Jurkat, Clone E6-1 (cell line): ENCODE measurements at regions not wholly inside any gene's neighbourhood (a gene's known extent, or its start where the extent isn't known, plus 50 kb on each side); places are given as distances from the start of the nearest gene placed in this dataset.

Experiments
- DNase-seq: peaks from one replicate; pipeline ENCODE4 v3.0.0-alpha.2; 2011; ENCODE audit warnings: low read depth, low spot score
- H3K4me3 ChIP-seq: 2 replicates; pipeline ENCODE4 v1.5.1; 2011; ENCODE audit warnings: mild to moderate bottlenecking, low read length, control low read depth, moderate library complexity

DNA sequence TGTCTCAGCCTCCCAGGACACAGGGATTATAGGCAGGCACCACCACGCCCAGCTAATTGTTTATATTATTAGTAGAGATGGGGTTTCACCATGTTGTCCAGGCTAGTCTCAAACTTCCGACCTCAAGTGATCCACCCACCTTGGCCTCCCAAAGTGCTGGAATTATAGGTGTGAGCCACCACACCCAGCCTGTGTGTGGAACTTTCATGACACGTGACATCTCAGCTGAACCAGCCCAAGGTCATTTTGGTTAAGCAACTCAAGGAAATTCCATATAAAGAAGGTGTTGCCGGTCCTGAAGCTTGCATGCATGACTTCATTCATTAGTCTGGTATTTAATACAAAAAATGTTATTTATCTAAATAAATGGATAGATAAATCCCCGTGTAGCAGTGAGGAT is 145.5 kb downstream of the AXIN2 start:
- DNase-seq = no peak
- no peak overlapping the region for H3K4me3 ChIP-seq

DNA sequence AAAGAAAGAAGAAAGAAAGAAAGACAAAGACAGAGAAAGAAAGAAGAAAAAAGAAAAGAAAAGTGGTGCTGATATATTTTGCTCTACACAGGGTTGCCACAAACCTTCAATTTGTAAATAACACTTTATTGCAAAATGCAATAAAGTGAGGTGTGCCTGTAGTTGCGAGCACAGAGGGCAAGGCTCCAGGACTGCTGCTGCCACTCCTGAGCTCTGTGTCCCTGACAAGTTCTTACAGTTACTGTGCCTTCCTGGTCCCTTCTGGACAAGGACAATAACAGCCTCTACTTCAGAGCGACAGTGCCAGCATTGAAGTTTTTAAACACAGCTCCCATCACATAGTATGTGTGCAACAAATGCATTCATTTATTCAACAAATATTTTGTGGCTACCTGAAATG is 148.1 kb downstream of the AXIN2 start:
- no peak for DNase-seq
- H3K4me3 ChIP-seq = no peak overlapping the region

DNA sequence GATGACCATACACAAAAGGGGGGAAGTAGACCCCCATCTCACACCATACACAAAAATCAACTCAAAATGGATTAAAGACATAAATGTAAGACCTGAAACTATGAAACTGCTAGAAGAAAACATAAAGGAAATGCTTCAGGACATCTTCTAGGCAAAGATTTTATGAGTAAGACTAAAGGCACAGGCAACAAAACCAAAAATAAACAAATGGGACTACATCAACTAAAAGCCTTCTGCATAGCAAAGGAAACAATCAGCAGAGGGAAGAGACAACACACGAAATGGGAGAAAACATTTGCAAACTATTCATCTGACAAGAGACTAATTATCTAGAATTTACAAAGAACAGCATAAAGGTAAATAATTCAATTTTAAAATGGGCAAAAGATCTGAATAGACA is 152.1 kb downstream of the AXIN2 start:
- no peak for DNase-seq

DNA sequence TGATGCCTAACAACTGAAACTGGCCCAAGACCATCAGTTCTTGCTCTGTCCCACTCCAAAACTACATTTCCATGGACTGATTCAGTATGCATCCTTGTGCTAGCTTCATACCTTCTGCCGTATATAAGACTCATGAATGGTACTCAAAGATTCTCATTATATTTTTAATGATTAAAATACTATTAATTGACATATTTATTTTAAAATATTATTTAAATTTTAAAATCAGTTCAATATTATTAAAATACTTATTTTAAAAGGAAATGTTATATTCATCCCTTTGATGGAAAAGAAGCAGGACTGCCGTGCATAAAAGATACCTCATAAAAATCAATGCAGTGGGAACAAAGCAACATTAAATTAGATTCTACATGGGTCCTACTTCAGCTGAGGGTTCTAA is 153.4 kb downstream of the AXIN2 start:
- no peak for DNase-seq
- H3K4me3 ChIP-seq = no peak overlapping the region

More for the DNA sequence above, 152.1 kb downstream of the AXIN2 start:
- H3K4me3 ChIP-seq = no peak overlapping the region

DNA sequence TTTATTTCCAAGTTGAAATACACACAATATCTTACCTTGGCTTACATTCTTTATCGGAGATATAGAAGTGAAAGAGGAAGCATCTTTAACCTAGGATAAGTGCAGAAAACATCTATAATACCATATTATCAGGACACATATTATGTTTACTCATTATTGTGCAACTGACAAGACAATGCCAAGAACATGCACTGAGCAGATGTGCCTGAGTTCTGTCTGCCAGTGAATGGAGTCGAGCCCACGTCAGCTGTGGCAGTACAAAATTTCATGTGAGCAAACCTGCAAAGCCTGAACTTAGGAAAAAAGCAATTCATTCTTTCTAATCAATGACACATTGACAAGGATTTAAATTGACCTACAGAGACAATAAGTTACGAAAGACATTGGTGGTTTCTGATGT is 154.4 kb downstream of the AXIN2 start:
- no peak for DNase-seq
- no peak overlapping the region for H3K4me3 ChIP-seq

DNA sequence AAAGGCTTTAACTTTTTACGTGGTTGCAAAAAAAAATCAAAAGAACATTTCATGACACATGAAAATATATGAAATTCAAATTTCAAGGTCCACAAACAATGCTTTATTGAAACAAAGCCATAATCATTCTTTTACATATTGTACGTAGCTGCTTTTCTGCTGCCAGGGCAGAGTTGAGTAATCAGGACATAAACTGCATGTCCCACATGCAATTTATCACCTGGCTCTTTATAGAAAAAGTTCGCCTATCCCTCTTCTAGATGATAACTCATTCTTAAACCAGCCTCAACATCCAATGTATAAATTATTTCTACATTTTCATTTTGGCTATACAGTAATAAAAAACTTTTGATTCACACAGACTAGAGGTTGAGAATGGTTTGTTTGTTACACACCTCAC is 154.9 kb downstream of the AXIN2 start:
- no peak for DNase-seq
- H3K4me3 ChIP-seq = no peak overlapping the region

DNA sequence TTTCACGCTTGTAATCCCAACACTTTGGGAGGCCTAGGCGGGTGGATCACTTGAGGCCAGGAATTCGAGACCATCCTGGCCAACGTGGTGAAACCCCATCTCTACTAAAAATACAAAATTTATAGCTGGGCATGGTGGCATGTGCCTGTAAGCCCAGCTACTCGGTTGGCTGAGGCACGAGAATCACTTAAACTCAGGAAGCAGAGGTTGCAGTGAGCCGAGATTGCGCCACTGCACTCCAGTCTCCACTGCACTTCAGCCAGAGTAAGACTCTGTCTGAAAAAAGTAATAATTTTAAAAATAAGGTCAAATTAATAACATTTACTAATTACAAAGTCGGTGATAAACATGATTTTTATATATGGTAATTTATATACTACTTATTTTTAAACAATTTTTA is 155.9 kb downstream of the AXIN2 start:
- H3K4me3 ChIP-seq = no peak overlapping the region
- DNase-seq = no peak

DNA sequence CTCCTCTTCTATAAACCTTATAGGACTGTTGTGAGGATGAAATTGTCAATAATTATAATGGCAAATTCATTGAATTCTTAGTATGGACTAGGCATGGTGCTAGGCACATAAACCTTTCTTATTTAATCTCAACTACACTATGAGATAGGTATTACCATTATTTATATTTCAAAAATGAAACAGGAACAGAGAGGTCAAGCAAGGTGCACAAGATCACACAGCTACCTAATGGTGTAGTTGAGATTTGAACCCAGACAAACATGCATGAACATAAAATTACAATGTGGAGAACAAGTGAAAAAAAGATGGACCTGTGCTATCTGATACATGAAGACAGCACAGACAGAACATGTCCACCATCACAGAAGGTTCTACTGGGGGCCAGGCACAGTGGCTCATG is 156.7 kb downstream of the AXIN2 start:
- H3K4me3 ChIP-seq = no peak overlapping the region
- DNase-seq = no peak

DNA sequence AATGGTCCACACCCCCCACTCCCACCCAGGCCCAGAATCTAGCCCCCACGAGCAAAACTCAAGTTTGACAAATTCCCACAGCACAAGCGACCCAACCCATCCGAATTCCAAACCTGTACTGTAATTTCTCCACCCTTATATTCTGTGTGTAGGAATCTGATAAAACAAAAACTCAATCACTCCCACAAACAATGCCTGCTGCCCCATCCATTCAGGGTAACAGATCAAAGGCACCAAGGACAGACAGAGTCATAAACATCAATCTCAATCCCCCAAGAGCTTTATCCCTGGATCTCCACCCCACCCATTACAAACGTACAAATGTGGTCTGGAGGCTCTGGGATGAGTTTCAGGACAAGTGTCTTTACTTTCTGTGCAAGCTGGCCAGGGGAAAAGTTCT is 157.8 kb downstream of the AXIN2 start:
- no peak for DNase-seq
- H3K4me3 ChIP-seq = no peak overlapping the region

DNA sequence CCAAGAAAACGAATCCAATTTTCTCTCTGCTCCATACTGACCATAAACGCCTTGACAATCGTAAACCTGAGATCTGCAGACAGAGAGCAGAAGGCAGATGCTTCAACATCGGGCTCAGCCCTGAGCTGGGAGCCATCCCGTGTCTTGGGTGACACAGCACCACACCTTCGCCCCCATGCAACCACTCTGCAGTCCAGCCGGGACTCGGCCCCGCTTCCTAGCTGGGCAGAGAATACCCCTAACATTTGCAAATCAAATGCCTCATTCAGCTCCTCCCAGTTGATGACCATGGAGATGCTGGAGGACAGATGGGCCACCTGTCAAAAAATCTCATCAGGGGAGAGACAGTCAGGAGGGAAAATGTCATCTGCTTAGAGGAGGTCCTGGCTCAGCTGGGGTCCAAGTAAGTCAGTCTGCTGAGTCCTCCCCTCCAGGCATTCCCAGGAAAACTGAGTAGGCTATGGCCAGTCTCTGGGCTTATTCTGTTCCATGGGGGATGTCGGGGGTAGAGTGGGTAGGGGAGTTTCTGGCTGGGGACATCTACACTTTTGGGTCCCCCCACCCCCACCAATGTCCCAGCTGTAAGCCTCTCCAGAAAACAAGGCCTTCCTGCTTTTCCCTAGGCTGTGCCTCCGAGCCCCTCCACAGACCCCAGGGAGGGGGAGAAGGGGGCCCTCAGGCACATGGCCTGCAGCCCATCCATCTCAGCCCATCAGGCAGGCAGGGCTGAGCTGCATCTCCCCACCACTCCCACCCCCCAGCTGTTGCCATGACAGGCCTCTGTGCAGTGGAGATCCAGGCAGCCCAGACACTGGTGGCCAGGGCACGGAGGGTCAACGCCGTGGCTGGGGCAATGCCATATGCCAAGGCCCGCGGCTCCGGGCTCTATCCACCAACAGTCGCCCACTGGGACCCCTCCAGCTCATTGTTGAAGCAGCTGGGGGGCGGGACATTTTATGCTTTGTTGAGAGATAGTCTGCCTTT is 158.6 kb downstream of the AXIN2 start:
- DNase-seq = no peak

DNA sequence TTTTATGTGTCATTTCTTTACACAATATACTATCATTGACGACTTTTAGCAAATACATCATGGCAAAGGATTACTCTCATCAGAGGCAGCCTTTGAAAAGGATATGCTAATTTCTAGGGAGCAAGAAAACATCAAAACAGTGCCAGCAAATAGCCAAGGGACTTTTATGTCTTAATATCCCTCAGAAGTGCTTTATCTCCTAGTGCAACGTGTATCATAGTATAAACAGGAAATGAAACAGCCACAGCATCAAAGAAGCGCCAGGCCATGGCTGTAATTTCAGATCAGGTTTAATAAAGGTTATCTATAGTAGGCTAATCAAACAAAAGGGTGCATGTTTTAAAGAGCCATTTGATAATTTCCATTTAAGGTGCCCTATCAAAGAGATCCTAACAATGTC is 159.9 kb downstream of the AXIN2 start:
- H3K4me3 ChIP-seq = no peak overlapping the region
- no peak for DNase-seq

More for the DNA sequence above, 158.6 kb downstream of the AXIN2 start:
- no peak overlapping the region for H3K4me3 ChIP-seq

DNA sequence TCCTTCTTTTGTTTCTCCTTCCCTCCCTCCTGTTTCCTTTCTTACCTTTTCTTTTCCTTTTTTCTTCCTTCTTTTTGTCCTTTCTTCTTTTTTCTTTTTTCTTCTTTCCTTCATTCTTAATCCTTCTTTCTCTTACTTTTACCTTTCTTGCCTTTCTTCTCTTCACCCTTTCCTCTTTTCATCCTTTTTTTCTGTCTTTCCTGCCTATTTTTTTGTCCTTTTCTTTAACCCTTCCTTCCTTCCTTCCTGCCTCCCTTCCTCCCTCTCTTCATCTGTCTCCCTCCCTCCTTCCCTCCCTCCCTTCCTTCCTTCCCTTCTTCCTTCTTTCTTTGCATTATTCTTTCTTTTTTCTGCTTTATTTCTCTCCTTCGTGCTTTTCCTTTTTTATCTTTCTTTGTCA is 160.7 kb downstream of the AXIN2 start:
- DNase-seq = no peak
- no peak overlapping the region for H3K4me3 ChIP-seq

DNA sequence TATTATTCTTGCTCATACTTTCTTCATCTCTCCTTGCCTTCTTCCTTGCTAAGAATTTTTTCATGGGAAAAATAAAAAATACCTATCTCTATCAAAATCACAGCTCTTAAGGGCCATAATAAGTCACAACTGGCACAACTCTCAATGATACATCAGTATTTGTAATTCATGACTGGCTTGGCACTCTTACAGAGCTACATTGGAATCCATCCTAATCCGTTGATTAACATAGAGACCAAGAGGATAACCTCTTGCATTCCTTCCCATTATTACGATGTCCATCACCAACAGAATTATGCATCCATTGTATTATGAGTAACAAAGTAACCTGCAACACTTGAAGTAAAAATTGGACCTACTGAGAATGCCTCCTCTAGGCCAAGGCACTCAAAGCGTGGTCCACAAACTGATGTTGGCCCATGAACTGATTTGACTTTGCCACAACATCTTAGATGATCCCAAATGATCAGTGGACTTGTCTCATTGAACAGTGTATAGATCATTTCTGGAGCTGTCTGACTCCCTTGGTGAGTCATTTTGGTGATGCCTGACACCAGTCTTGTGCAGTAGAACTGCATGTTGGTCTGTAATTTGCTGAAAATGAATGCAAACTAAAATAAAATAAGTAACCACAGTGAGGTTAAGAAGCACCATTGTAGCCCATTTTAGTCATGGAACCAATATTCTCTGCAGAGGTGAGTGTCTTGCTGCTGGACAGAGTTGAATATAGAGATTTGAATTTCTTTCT is 163.2 kb downstream of the AXIN2 start:
- no peak for DNase-seq
- H3K4me3 ChIP-seq = no peak overlapping the region

DNA sequence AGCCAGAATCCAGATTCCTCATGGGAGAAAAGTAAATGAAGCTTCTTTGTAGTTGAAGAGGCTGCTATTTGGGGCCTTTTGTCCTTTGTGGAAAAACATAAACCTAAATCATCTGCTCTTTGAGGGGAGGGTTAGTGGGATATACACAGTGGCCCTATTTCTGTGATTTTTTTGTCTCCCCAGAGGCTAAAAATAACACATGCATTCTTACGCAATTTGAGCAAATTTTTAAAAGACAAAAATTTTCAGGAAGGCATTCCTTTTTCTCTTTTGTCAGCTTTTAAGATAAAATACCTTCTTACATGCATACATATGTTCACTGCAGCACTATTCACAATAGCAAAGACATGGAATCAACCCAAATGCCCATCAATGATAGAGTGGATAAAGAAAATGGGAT is 165.5 kb downstream of the AXIN2 start:
- no peak for DNase-seq
- no peak overlapping the region for H3K4me3 ChIP-seq

DNA sequence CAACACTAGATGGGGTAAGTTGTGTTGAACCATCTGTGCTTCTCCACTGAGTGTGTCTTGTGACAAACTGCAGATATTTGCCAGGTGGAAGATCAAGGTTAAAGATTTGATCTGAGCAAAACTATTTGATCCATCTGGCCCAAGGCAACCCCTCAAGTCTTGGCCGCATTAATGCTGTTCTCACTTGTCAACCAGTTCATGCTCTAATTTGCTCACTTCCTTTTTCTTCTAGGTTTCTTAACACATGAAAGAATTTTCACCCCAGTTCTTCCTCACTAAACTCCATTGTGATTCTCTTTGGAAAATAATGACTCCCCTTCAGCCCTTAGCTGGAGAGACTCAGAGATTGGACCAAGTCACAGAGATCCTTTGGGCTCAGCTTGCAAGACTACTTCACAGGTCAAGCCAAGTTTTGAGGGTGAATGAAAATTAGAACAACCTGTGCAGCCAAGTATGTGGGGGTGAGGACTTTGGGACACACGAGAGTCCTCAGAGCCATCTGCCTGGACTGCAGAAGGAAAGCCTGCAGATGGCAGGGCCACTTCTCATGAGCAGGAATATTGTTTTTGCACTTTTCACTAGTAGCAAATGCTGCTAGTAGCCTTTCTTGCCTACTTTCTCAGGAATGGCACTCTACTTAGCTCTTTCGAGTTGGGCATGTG is 166.5 kb downstream of the AXIN2 start:
- H3K4me3 ChIP-seq = no peak overlapping the region
- peak; percentile 32 for DNase-seq

DNA sequence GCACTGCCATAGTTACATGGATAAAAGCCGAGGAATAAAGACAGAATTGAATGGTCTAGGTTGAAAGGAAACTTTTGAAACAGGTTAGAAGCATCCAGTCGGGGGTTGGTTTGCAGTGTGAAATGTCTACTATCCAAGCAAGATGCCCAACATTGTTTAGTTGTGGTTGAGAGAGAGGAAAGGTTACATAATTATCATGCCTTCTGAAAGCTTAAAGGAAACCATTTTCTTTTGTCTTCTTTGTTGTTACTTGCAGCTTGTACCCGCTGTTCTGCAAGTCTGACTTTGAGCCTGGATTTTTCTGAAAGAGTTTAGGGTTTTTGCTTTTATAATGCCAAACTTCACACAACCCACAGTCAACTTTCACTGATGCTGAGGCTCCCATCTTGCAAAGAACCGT is 167.9 kb downstream of the AXIN2 start:
- no peak overlapping the region for H3K4me3 ChIP-seq
- peak; percentile 49 for DNase-seq

DNA sequence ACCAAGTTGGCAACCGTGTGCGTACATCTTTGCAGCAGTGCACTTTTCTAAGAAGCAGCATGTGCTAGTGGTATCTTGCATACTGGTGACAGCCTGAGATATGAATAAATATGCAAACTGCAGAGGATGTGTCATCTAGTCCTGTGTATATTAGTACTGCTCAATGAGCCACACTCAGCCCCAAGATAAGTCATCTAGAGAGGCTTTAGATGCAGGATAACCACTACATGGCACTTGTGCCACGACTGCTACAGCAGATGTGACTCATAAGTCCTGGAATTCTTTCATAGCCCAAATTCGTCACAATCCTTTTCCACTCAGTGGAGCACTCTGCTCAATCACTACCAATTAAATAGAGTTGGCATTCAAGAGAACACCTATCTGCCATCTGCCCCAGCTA is 171.5 kb downstream of the AXIN2 start:
- no peak overlapping the region for H3K4me3 ChIP-seq
- DNase-seq = no peak

DNA sequence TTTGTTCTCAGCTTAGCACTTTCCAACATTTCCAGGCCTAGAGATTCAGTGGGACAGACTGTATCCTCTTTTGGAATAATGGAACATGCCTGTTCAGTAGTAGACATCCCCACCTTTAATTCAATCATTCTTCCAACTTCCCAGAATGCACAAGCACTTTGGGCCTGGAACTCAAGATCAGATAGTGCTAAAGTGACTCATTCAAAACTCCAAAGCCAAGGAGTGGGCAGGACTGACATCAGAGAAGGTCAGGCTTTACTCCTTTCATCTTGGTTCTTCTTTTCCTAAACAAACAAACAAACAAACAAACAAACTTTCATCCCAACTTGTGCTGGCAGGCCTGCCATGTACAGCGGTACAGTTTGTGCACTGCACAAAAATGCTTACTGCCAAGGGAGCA is 172.0 kb downstream of the AXIN2 start:
- no peak for DNase-seq
- no peak overlapping the region for H3K4me3 ChIP-seq

DNA sequence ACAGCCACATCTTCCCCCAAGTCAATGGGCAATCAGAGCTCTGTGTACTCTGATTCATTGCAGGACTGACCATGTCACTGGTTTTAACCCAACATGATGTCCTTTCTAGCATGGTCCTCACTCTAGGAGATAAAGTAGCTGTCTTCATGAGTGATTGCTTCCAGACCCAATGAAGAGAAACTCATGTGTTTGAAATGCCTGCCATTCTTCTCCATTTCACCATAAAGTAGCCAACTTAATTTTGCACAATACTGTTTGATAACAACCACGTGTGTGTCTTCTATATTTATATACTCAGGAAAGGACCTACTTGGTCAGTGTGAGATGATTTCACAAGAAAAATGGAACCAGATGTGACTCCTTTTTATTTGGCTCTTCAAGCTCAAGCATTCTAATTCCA is 172.5 kb downstream of the AXIN2 start:
- no peak for DNase-seq

DNA sequence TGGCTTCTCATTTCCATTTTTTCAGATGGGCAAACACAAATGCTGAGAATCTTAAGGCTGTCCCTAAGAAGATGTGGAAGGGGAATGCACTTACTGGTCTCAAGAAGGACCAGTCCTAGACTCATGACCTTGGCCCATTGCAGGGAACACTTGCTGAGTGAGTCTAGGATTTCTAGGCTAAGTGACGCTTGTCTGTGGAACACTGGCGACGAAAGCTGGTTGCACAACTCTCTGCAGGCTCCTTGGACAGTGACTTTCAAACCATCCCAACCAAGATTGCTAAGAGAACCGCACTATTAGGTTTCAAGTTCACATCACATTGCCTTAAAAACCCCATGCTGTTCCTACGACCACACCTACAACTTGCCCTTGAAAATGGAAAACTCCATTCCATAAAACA is 174.1 kb downstream of the AXIN2 start:
- DNase-seq = no peak
- H3K4me3 ChIP-seq = no peak overlapping the region

More for the DNA sequence above, 172.5 kb downstream of the AXIN2 start:
- no peak overlapping the region for H3K4me3 ChIP-seq
